Heart right ventricle (tissue), 16 donors: ENCODE measurements at regions not wholly inside any gene's neighbourhood (a gene's known extent, or its start where the extent isn't known, plus 50 kb on each side); places are given as distances from the start of the nearest gene placed in this dataset.

Experiments used
- ATAC-seq, 8 donors: fragments of 200-7000 bp; cut with Tn5 transposase; one replicate each; pipeline ENCODE4 v1.9.1; 2020; ENCODE audit warnings: mild to moderate bottlenecking in 8 of 8, moderate library complexity in 8 of 8, moderate number of reproducible peaks in 1 of 8
- DNase-seq, 2 donors: peaks; one replicate each; pipeline ENCODE4 v3.0.0-alpha.2; 2020
- H3K27ac ChIP-seq, 10 donors: fragments of 200-600 bp; sonication (generic) in 2 of 10; one replicate each; pipeline versions ENCODE4 v1.5.0 to v1.8.0; 2020 to 2022; ENCODE audit warnings: mild to moderate bottlenecking in 3 of 10
- H3K27me3 ChIP-seq, 7 donors: fragments of 200-600 bp; one replicate each; pipeline ENCODE4 v1.8.0; 2021 to 2022; ENCODE audit warnings: mild to moderate bottlenecking in 2 of 7
- H3K36me3 ChIP-seq, 9 donors: fragments of 200-600 bp; sonication (generic) in 1 of 9; one replicate each; pipeline versions ENCODE4 v1.5.0 to v1.8.0; 2020 to 2022; ENCODE audit warnings: mild to moderate bottlenecking in 2 of 9
- H3K4me1 ChIP-seq, 9 donors: fragments of 200-600 bp; sonication (generic) in 1 of 9; one replicate each; pipeline versions ENCODE4 v1.5.0 to v1.8.0; 2020 to 2022; ENCODE audit warnings: mild to moderate bottlenecking in 4 of 9
- H3K4me3 ChIP-seq, 10 donors: fragments of 200-600 bp; sonication (generic) in 2 of 10; one replicate each; pipeline versions ENCODE4 v1.5.0 to v1.8.0; 2020 to 2022; ENCODE audit warnings: mild to moderate bottlenecking in 7 of 10, moderate library complexity in 2 of 10
- H3K9me3 ChIP-seq, 11 donors: fragments of 200-600 bp in 10 of 11; sonication (generic) in 2 of 11; one replicate each; pipeline versions ENCODE4 v1.5.0 to v1.8.0; 2013 to 2022; ENCODE audit warnings: mild to moderate bottlenecking in 2 of 11, control low read depth in 1 of 11, moderate library complexity in 1 of 11
- CTCF ChIP-seq, 9 donors: fragments of 200-600 bp; sonication (generic) in 2 of 9; IDR thresholded peaks; one replicate each; pipeline versions ENCODE4 v1.5.0 to v1.8.0; 2021 to 2022; ENCODE audit warnings: antibody characterized with exemption in 9 of 9, mild to moderate bottlenecking in 5 of 9, moderate library complexity in 1 of 9
- WGBS, 2 donors: extraction: QIAGEN DNeasy Blood & Tissue Kit; methylation state at CpG; one replicate each; pipeline ENCODE4 v1.1.7; 2013; ENCODE audit warnings: inconsistent platforms in 1 of 2; 5-methylcytosine and 5-hydroxymethylcytosine counted together
- intact Hi-C, 10 donors: fragments of 100-400 bp; cut with DNase I; formaldehyde crosslinking; loops; one replicate each; pipeline versions ENCODE4 v1.11.1 to v1.14.2; 2022
- donor health status: Arrhythmogenic right ventricular cardiomyopathy.
- donor health status: ischemic (EF 13 %, LVEDD 7.1; RV severe dilation, severe dysfunction).
- donor health status: healthy with polysubstance abuse.
- donor health status: DM: no; HTN: yes; CAD: no.
- donor health status: DM: no; HTN: no; CAD: no.
- donor health status: ischemic (EF 25% LVEDD 6.9; RV normal size, moderate dysfunction).
- donor health status: ischemic (EF 25% LVEDD 5.7; RV mildly dilated, moderate dysfunction).
- donor health status: healthy.
- donor health status: DM: yes; HTN: yes; CAD: no.
- donor health status: Ischemic cardiomyopathy.
- donor health status: ischemic (EF 35%, LVEDD 5.7; RV mildly dilated, moderate dysfunction).
- donor health status: nonischemic (EF 11% LVEDD 7.7; RV severe dilation, severe dysfunction).
- donor health status: DM: yes; HTN: yes; CAD: no.
- donor health status: PGD.
- donor health status: ischemic (EF 29% LVEDD 5.4; RV normal size, mild dysfunction).
- donor health status: nonischemic (EF 23%, LVEDD 6.1; RV moderate dilation, normal function).

- Histone ChIP-seq H3K4me1 (peaks cover 0 to 12% (median 0%) of the 10 kb centered on the region in 9 donors), H3K27ac (peak overlapping the region in 3 of 10 donors; percentile 37 to 62 (median 37)), H3K27me3 (peaks cover 0 to 8% (median 0%) of the 10 kb centered on the region in 7 donors), H3K9me3 (no peaks in the 10 kb centered on the region), H3K4me3 (peak overlapping the region; percentile 15 to 67 (median 56)), H3K36me3 (no peaks in the 10 kb centered on the region)
- intact Hi-C loops = loop anchor here in 4 of 10 donors (5.0 to 10.0 kb wide), 6 partner anchors 80 to 1173 kb away; partner anchors contain the start of gene MLLT3 (in 1 of the 4)
- peak; percentile 26 to 34 for DNase-seq
- peak in 3 of 9 donors; percentile 14 to 17 (median 16) for TF ChIP-seq CTCF (IDR thresholded peaks at IDR 0.05)
- peak; percentile 38 to 75 (median 66) for ATAC-seq
- 6 to 9% methylated on average over 41 of the region's 41 CpGs for WGBS, 2 donors
These were observed 145.5 kb upstream of the SLC24A2 start for GRCh38 chr9:19934301-19934871.

DNA sequence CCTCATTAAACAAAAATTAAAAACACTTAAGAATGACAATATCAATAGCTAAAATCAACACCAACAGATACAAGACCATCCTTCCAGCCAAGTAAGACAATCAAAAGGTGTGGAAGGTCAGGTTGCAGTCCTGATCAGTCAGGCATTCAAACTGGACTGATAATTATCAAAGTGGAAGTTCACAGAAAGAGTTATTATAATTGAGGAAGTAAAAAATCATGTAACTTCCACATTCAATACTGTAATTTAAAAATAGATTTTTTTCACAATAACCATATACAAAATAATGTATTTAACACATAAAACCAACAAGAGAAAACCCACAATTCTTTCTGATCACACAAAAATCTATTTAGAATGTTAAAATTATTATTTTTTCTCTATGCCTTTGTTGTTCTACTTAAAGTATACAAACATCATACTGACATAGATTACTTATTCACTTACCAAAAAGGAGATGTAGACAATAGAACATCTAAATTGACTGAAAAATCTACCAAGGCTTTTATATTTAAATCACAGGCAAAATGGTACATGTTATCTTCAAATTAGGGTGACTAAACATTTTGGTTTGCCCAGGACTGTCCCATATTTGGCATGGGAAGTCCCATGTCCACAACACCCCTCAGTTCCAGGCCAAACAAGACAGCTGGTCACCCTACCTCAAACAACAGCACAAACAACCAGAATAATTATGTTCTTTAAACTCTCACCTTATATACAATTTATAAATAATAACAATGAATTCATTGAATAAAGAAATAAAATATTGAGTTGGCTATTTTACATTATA, 142.5 kb upstream of the SLC24A2 start:
- Histone ChIP-seq H3K9me3 (no peaks in the 10 kb centered on the region), H3K27me3 (peaks cover 0 to 8% (median 0%) of the 10 kb centered on the region in 7 donors), H3K27ac (no peak overlapping the region), H3K4me3 (no peak overlapping the region), H3K4me1 (peaks cover 0 to 14% (median 2%) of the 10 kb centered on the region in 9 donors), H3K36me3 (no peaks in the 10 kb centered on the region)
- no peak for ATAC-seq
- DNase-seq = no peak
- intact Hi-C loops = loop anchor here in 4 of 10 donors (5.0 to 10.0 kb wide), 6 partner anchors 84 to 1176 kb away; partner anchors contain the start of gene MLLT3 (in 1 of the 4)
- TF ChIP-seq CTCF (IDR thresholded peaks at IDR 0.05) = no peak

- H3K27me3 ChIP-seq = peaks cover 0 to 12% (median 0%) of the 10 kb centered on the region in 7 donors
- no peaks in the 10 kb centered on the region for H3K36me3 ChIP-seq
- WGBS, 2 donors = 96% methylated on average over 6 of the region's 6 CpGs
- H3K4me3 ChIP-seq = no peak overlapping the region
- DNase-seq (no peak), ATAC-seq (no peak)
- peaks cover 0 to 11% (median 6%) of the 10 kb centered on the region in 9 donors for H3K4me1 ChIP-seq
- H3K9me3 ChIP-seq = no peaks in the 10 kb centered on the region
- intact Hi-C loops = loop anchor here (2.0 to 10.0 kb wide), 19 partner anchors 367 to 1187 kb away; partner anchors contain the start of gene MLLT3 (in 6 of the 10)
- H3K27ac ChIP-seq = no peak overlapping the region
- no peak for TF ChIP-seq CTCF (IDR thresholded peaks at IDR 0.05)
These were observed 138.7 kb upstream of the SLC24A2 start for GRCh38 chr9:19927560-19927959.

GRCh38 chr9:19926774-19927173, 137.9 kb upstream of the SLC24A2 start:
- Histone ChIP-seq H3K9me3 (no peaks in the 10 kb centered on the region), H3K36me3 (no peaks in the 10 kb centered on the region), H3K27me3 (peaks cover 0 to 12% (median 0%) of the 10 kb centered on the region in 7 donors), H3K4me3 (no peak overlapping the region), H3K27ac (no peak overlapping the region), H3K4me1 (peaks cover 0 to 11% (median 6%) of the 10 kb centered on the region in 9 donors)
- intact Hi-C loops = loop anchor here (1.0 to 10.0 kb wide), 20 partner anchors 368 to 1188 kb away; partner anchors contain the start of gene MLLT3 (in 6 of the 10)
- TF ChIP-seq CTCF (IDR thresholded peaks at IDR 0.05) = no peak
- ATAC-seq (no peak), DNase-seq (no peak)
- WGBS, 2 donors = 81 to 82% methylated on average over 7 of the region's 7 CpGs
